ENCODE measurements at regions not wholly inside any gene's neighbourhood (a gene's known extent, or its start where the extent isn't known, plus 50 kb on each side); places are given as distances from the start of the nearest gene placed in this dataset.

- TF ChIP-seq POLR2A (IDR thresholded peaks at IDR 0.05) (no peak), CTCF (IDR thresholded peaks at IDR 0.05) (no peak)
Measured at GRCh38 chr13:109881961-109882558, 95.7 kb upstream of the IRS2 start.

Data from thyroid gland (tissue), 4 donors.